ENCODE measurements at regions not wholly inside any gene's neighbourhood (a gene's known extent, or its start where the extent isn't known, plus 50 kb on each side); places are given as distances from the start of the nearest gene placed in this dataset.

DNA sequence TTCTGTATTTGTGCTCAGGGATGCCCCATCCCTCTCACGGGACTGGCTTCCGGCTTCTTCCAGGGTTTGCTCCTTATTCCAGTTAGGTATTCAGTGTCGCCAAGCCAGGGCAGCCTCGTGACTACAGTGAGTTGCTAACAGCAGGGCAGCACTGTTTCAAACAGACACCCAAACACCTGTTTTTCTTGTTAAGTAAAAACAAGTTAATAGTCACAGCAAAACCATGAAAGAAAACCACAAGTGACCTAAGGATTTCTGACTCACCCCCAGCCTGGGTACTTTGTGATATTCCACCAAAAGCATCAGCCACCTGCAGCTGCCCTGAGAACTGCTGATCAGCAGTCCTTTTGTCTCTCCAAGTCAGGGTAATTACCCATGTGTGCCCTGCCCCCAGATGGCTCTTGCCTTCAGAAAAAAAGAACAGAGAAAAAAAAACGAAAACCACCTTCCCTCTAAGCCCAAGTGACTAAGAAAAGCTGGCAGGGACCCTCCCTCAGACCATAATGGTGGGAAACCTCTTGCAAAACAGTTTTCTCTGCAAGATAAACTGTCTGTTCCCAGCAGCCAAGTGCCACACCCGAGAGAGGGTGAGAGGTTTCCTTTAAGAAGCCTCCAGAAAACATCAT lies 178.2 kb downstream of the ANAPC1 start:
- intact Hi-C loops (cut with DNase I; ENCODE audit: low total_unique reads): no loop called here
- Histone ChIP-seq H3K4me3 (no peak overlapping the region), H3K9me3 (no peaks in the 10 kb centered on the region), H3K27ac (peak overlapping the region in 1 of 5 donors; percentile 39), H3K4me1 (peaks cover 0 to 24% (median 14%) of the 10 kb centered on the region in 4 donors), H3K36me3 (no peaks in the 10 kb centered on the region), H3K27me3 (no peaks in the 10 kb centered on the region)
- TF ChIP-seq, protein P1, sequence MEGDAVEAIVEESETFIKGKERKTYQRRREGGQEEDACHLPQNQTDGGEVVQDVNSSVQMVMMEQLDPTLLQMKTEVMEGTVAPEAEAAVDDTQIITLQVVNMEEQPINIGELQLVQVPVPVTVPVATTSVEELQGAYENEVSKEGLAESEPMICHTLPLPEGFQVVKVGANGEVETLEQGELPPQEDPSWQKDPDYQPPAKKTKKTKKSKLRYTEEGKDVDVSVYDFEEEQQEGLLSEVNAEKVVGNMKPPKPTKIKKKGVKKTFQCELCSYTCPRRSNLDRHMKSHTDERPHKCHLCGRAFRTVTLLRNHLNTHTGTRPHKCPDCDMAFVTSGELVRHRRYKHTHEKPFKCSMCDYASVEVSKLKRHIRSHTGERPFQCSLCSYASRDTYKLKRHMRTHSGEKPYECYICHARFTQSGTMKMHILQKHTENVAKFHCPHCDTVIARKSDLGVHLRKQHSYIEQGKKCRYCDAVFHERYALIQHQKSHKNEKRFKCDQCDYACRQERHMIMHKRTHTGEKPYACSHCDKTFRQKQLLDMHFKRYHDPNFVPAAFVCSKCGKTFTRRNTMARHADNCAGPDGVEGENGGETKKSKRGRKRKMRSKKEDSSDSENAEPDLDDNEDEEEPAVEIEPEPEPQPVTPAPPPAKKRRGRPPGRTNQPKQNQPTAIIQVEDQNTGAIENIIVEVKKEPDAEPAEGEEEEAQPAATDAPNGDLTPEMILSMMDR (IDR thresholded peaks at IDR 0.05): no peak
- TF ChIP-seq EP300 (IDR thresholded peaks at IDR 0.05) (no peak), POLR2A (IDR thresholded peaks at IDR 0.05) (no peak), POLR2AphosphoS5 (IDR thresholded peaks at IDR 0.05) (no peak)
- WGBS, 5 donors: 42 to 58% (median 53%) methylated on average over 6 of the region's 6 CpGs
- DNase-seq: peak in 1 of 2 donors; percentile 64

DNA sequence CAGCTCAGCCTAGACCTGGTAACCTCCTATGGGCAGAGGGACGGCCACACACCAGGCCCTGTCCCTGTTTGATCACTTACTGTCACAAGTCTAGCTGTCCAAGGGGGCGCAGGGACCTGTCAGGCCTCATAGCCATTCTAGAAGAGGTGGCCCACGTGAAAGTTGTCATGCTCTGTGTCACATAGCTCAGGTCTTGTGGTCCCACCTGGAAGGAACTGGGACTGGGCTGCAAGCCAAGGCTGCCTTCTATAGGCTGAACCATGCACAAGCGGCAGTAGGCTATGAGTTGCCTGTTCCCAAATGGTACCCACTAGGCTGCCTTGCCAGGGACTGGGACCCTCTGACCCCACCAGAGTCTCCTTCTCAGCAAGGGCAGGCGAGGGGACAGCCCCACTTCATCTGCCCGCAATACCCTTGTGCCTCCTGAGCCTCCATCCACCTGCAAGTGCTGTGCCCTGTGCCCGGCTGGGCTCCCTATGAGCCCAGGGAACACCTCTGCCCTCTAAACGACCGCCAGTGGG lies 177.5 kb downstream of the ANAPC1 start:
- intact Hi-C loops (cut with DNase I; ENCODE audit: low total_unique reads): no loop called here
- peak overlapping the region in 1 of 5 donors; percentile 0 for H3K27ac ChIP-seq
- H3K4me1 ChIP-seq: peaks cover 0 to 24% (median 14%) of the 10 kb centered on the region in 4 donors
- no peak overlapping the region for H3K4me3 ChIP-seq
- 88 to 92% (median 90%) methylated on average over 8 to 9 of the region's 9 CpGs for WGBS, 5 donors
- no peaks in the 10 kb centered on the region for H3K27me3 ChIP-seq
- H3K9me3 ChIP-seq: no peaks in the 10 kb centered on the region
- DNase-seq: no peak
- no peak for TF ChIP-seq POLR2A (IDR thresholded peaks at IDR 0.05)
- TF ChIP-seq EP300 (IDR thresholded peaks at IDR 0.05): no peak
- TF ChIP-seq, protein P1 (IDR thresholded peaks at IDR 0.05): no peak
- H3K36me3 ChIP-seq: no peaks in the 10 kb centered on the region

DNA sequence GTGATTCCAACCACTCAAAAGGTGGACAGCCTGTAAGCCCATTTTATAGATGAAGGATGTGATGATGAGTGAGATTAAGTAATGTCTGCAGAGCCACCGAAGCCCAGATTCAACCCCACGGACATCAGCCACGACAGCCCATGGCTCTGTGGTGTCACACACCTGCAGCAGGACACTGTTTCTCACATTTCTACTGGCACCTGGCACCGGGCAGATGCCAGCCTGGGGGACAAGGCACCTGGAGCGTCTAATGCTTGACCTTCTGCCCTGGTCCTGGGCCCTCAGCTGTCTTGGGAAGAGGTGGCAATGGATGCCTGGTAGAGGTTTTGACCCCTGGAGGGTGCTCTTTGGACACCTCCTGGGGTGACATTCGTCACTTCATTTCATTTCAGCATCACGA lies 176.3 kb downstream of the ANAPC1 start:
- Histone ChIP-seq H3K27ac (no peak overlapping the region), H3K4me1 (peaks cover 0 to 13% (median 8%) of the 10 kb centered on the region in 4 donors), H3K9me3 (peaks cover 0 to 10% (median 4%) of the 10 kb centered on the region in 4 donors), H3K27me3 (no peaks in the 10 kb centered on the region), H3K4me3 (no peak overlapping the region), H3K36me3 (no peaks in the 10 kb centered on the region)
- no peak for DNase-seq
- 89 to 95% (median 92%) methylated on average over 7 of the region's 7 CpGs for WGBS, 5 donors
- intact Hi-C loops (cut with DNase I; ENCODE audit: low total_unique reads): no loop called here
- TF ChIP-seq POLR2A (IDR thresholded peaks at IDR 0.05) (no peak), EP300 (IDR thresholded peaks at IDR 0.05) (no peak), POLR2AphosphoS5 (IDR thresholded peaks at IDR 0.05) (no peak)
- TF ChIP-seq, protein P1 (IDR thresholded peaks at IDR 0.05): no peak

DNA sequence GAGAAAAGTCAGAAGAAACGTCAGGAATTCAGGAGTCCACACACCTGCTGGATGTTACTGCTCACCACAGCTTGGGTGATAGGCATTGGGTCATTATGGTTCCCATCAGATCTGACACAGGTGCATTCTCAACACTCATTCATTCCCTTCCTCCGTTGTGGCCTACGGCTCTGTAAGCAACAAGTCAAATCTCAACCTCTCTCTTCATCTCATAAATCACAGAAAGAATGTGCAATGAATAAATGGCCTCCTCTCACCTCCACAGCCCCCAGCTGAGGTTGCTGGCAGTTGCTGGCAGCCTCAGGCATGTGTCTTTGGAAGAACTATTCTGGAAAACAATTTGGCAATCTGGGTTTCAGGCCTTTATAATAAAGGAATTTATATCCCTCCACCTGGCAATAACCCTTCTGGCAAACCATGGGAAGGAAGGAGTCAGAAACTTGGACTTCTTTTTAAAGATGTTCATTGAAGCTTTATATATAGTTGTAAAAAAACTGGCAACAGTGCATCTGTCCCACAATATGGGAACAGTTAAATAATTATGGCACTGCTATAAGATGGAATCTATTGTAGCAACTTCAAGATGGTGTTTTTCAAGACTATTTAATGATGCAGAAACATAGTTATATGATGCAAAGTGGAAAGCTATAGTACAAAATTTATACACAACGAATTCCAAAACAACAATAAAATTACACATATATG lies 175.4 kb downstream of the ANAPC1 start:
- Histone ChIP-seq H3K36me3 (no peaks in the 10 kb centered on the region), H3K27me3 (no peaks in the 10 kb centered on the region), H3K4me1 (peaks cover 0 to 12% (median 8%) of the 10 kb centered on the region in 4 donors), H3K4me3 (no peak overlapping the region), H3K27ac (no peak overlapping the region), H3K9me3 (peaks cover 0 to 10% (median 4%) of the 10 kb centered on the region in 4 donors)
- no peak for DNase-seq
- TF ChIP-seq EP300 (IDR thresholded peaks at IDR 0.05) (no peak), POLR2AphosphoS5 (IDR thresholded peaks at IDR 0.05) (no peak), POLR2A (IDR thresholded peaks at IDR 0.05) (no peak)
- TF ChIP-seq, protein P1 (IDR thresholded peaks at IDR 0.05): no peak
- 78 to 88% (median 85%) methylated on average over 4 of the region's 4 CpGs for WGBS, 5 donors
- intact Hi-C loops (cut with DNase I; ENCODE audit: low total_unique reads): no loop called here

Data from stomach (tissue), 8 donors.